GM21825 (cell line): ENCODE measurements at regions not wholly inside any gene's neighbourhood (a gene's known extent, or its start where the extent isn't known, plus 50 kb on each side); places are given as distances from the start of the nearest gene placed in this dataset.
"Not testable (repeated sequence)": the region's sequence is repeated elsewhere in the genome, so short reads cannot be mapped to it uniquely, and the experiment has no call there.

Source experiments
- ATAC-seq: cut with Tn5 transposase; IDR thresholded peaks from one replicate; pipeline ENCODE4 v1.9.1; 2021; ENCODE audit warnings: mild to moderate bottlenecking, moderate library complexity; ENCODE audit not compliant: unreplicated experiment

DNA sequence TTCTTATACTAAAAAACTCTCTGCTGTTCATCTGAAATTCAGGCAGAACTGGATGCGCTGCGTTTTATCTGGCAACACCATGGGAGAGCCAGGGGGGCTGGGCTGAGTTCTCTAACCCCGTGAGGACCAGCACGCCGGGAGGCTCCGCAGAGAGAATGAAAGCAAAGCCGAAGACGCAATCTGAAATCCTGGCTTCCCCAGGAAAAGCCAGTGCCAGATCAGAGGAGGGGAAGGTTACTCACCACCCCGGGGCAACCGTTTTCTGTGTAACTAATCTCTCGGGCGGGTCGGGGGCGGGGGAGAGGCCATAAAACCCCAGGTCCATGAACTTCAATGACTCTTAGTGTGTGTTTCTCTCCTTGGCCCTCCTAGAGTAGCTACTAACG lies 99.4 kb downstream of the SHANK2 start:
- ATAC-seq, result no peak

DNA sequence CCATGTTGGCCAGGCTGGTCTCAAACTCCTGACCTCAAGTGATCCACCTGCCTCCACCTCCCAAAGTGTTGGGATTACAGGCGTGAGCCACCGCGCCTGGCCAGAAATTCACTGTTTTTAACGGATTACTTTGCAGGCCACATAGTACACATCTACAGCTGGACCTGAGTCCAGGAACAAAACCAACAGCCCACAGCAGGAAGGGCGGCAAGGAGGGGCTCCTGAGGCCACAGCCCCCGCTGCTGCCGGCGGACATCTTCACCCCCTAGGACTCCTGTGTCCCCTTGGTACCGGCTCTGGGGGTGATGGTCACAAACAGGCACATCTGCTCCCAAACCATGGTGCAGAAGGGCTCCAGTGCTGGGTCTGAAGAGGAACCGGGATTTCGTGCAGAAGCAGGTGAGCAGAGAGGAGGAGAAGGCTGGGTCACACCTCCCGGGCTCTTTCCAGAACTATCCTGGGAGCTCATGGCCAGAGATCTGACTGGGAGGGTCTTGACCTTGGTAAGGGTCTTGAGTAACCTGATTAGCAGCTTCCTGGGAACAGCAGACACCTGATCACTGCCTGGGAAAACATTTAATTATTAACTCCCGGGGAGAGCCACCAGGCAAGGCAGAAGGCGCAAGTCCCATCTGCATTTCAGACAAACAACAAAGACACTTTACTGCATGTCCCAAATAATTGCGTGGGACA lies 99.9 kb downstream of the SHANK2 start:
- not testable (repeated sequence) for ATAC-seq

DNA sequence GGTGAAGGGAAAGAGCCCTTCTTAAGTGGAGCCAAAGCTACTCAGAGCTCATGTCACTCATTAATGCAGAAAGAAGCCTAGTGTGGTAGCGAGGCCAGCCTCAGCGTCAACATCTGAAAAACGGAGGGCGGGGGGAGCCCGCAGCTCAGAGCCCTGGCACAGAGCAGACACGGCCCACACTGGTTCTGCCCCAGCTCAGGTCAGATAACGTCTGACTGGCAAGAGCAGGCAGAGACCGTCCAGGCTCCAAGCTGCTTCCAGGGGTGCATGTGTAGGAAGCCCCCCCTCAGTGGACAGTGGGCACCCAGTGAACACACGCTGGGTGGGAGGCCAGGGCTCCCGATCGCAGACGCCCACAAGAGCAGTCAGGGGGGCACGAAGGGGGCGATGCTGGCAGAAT lies 100.8 kb downstream of the SHANK2 start:
- ATAC-seq, result no peak

DNA sequence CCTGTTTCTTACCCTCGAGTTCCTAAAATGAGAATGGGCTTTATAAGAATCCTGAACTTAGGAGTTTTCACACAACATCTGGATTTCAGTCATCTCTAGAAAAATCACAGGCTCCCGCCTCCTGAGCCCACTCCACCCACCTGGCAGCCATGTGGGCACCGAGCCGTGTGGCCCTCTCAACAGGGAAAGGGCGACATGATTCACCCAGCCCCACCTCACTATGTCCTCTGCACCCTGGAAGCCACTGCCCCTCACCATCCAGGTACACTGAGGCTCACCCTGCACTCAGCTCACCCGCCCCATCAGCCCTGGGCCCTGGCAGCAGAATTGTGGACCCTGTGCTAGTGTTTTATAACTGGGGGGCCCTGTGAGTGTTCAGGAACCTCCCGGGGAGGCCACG lies 101.5 kb downstream of the SHANK2 start:
- no peak for ATAC-seq

DNA sequence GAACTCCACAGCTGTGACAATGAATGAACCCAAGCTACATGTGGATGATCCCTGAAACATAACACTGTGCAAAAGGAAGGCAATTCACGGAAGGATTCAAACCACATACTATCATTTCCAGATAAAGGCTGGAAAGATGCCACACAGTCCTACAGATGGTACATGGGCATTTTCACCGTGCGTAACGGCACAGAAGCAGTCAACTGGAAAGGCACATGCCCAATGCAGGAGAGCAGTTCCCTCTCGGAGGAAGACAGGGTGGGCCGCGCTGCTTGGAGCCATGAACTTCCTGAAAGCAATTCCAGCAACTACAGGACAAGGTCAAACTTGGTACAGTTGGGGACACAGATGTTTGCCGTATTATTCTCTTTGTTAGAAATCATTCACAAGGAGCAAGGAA lies 103.7 kb downstream of the SHANK2 start:
- no peak for ATAC-seq

DNA sequence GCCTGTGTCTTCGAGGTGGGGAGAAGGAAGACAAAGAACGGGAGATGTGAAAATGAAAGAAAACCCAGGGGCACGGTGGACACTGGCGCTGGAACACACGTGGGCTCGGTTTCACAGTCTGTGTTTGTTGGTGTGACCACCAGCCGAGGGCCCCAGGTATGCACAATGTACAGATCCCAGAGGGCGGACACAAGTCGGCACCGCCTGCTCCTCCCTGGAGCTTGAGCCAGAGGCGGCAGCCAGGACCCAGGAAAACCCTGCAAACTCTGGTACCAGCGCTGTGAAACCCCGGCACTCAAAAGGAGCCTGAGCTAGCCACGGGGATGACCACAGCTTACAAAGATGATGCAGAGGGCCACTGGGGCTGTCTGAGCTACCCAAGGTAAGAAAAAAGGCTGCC lies 105.0 kb downstream of the SHANK2 start:
- ATAC-seq, result no peak

DNA sequence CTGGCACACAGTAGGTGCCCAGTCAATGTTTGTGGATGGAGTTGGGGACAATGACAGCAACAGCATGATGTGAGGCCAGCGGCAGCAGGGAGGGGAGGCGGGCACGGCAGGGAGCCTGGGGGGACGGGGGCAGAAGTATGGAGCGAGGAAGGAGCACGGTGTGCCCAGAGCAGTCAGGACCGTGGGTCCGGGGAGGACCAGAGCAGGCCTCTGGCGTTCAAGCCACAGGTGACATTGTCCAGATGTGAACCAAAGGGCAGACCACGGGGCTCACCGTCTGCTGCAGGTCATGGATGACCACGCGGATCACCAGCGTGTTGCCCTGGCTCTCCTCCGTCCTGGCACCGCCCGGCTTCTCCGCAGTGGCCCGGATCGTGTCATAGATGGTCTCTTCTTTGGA lies 105.5 kb downstream of the SHANK2 start:
- ATAC-seq, result no peak

DNA sequence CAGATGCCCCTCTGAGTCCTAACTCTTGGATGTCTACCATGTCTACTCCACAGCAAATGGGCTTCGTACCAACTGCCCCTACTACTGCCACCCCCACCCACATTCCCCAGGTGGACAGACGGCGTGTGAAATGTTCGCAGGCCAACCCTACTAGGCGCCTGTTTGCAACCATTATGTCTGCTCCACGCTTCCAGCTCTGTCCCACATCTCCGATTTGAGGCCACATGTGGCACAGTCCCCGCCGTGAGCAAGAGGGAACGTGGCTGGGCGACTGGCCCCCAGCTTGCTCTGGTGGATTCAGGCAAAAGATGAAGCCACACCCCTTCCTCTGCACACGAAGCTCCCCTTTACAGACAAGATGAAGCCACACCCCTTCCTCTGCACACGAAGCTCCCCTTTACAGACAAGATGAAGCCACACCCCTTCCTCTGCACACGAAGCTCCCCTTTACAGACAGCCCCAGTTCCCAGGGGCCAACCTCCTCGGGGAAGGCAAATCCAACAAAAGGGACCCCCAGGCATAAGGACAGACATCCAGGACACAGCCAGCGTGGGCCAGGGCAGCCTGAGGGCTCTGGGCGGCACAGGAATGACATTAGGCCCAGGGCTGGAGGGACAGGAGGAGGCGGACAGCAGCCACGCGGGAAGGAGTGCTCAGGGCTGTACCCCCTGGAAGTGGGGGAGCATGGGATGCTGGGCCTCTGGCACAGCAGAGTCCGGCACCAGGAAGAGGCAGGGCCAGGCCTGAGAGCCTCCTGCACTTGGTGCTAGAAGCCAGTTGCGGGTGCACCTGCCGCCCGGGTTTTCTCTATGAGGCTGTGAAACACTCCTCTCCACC lies 106.2 kb downstream of the SHANK2 start:
- no peak for ATAC-seq

DNA sequence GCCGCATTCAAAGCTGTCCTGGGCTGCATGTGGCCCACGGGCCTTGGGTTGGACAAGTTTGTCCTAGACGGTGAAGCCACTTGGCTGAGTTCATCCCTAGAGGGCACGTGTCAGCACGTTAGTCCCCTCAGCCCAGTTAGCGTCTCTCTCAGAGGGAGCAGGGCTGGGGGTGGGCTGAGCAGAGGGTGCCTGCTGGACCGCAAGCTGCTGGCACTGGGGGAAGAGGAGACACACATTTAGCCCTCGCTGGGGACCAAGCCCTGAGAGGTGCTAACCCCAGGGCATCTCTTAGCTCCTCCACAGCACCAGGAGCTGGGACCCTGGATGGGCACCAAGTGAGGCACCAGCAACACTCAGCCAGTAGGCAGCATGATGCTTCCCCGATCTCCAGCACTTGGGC lies 107.0 kb downstream of the SHANK2 start:
- no peak for ATAC-seq

DNA sequence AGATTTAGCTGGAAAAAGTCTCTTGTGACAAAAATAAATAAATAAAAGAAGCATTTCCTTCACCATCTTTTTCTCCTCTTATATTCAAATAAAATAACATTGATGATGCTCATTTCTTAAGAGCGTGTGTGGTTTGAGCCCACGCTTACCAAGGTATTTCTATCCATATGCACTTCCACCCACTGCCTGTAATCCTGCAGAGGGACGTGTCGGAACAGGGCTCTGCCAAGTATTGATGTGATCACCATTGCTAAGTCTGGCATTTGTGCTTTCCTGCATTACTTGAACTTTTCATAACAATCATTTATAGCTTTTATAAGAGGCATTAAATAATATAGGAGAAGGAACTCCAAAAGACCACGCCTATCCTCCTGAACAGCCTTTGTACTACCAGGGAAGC lies 107.6 kb downstream of the SHANK2 start:
- ATAC-seq, result no peak

DNA sequence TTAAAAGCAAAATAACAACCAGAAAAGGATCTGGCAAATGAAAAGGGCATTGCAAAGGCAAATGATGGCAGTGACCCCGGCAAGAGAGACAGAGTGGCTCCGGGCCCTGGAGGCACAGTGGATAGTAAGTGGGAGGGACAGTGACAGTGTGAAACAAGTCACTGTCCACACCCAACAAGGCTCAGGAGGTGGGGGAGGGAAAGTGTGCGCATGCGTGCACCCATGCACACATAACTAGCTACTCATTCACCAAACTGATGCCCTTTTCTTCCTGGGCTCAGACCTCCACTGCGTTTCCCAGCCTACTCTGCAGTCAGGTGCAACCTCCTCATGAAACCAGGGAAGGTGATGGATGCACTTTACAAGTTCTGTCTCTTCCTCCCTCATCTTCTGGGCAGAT lies 108.4 kb downstream of the SHANK2 start:
- ATAC-seq, result no peak

DNA sequence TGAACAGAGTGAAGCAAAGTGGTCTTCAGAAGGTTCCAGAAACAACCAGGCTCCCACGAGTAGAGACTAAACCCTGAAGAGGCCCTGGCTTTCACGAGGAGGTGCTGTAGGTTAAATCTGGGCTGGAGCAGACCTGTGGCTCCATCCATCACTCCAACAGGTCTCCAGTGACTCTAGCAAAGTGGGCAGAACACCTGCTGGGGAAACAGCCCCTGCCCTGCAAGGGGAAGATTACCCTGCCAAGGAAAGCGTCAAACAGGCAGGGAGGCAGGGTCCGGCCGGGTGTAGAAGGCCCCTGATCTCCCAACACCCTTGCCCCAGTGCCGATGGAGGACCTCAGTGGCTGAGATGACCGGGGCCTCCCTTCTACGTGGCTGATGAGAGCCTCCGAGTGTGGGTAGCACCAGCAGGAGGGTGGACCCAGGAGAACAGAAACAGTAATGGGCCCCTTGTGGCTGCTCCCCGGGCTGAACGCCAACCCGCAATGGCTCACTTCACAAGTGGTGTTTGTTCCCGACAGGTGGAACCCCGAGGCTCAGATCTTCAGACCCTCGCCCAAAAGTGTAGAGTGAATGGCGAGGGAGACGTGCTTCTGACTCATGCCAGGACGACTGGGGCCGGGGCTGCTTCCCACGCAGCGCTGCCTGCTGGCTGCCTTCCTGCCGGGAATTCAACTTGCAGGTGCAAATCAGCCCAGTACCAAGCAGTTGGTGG lies 112.0 kb downstream of the SHANK2 start:
- ATAC-seq, result no peak

DNA sequence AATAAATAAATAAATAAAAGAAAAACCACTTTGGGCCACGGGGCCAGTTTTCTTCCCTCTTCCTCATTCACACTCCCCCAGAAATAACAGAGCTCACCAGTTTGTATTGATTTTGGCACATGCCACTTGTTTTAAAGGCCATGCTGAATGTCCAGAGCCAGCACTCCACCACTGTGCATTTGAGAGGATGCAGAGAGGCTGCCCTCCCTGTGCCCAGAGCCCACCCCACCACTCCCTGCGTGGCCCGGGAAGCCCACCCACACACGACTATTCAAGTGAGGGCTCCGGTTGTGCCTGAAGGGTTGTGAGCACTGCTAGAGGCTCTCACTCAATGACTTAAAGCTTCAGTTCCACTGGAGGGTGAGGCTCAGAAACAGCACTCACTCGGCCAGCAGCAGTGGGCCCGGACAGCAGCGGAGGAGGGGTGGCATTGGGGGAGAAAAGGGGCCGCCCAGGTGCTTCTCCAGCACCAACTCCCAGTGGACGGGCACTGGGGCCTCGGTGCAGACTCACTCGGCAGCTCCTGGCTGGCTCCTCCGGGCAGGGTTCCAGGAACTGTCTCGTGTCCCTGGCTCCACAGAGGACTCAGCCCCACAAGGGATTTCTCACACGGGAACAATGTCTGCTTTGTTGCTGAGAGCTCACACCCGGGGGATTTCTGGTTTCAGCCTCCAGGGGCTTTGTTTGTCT lies 112.7 kb downstream of the SHANK2 start:
- no peak for ATAC-seq

DNA sequence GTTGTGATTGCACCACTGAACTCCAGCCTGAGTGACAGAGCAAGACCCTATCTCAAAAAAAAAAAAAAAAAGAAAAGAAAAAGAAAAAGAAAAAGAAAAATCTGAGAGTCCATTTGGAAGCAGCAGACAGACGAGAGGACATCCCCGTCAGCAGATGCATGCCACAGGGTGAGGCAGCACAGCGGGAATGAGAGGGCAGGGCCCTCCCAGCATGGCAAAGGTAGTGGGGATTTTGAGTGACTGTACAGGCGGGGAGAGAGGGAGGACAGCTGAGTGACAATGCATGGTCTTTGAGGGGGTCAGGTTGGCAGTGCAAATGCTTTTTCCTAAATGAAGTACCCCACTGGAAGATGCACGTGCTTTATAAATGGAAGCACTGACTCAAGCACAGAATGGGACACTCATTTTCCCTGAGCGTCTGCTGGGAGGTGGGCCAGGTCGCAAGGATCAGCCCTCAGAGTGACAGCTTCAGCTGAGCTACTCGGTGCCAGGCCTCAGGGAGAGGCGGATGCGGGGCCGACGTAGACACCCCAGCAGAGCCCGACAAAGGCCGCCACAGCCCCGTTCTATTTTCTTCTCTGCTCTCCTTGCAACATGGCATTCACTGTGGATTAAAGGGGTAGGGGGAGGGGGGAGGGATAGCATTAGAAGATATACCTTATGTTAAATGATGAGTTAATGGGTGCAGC lies 113.5 kb downstream of the SHANK2 start:
- ATAC-seq, result no peak

DNA sequence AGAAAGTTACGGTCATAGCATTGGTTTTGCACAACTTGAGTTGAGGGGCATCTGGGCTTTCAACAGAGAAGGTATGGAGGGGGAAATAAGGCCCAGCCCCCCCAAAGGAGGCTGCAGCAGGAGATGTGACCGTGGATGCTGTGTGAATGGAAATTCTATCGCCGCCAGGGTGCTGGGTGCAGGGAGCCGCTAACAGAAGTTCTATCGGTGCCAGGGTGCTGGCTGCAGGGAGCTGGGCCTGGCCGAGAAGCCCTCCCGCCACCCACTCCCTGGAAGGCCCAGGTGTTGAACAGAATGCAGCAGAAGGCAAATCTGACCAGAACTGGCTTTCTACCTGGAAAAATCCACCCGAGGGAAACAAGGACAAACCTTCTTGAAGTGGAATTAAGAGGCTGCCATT lies 115.0 kb downstream of the SHANK2 start:
- ATAC-seq, result no peak

DNA sequence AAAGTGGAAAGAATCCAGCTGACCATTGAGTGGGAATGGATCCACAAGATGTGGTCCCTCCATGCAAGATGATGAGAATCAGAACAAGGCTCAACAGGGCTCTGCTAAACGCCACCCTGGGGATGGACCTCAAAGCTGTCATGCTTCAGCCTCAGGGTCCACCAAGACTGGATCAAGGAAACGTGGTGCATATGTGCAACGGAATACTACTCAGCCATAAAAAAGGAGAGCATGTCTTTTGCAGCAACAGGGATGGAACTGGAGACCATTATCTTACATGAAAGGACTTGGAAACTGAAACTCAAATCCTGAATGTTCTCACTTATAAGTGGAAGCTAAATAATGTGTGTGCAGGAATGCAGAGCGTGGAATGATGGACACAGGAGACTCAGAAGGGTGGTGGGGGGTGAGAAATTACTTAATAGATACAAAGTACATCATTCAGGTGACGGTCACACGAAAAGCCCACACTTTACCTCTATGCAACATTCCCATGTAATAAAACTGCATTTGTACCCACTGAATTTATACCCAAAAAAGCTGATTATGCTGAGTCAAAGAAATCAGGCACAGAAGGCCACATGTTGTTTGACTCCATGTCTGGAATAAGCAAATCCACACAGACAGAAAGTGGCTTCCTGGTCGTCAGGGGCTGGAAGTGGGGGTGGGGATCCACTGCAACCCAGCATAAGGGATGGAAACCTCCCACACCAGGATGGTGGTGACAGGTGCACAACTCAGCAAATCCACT lies 116.1 kb downstream of the SHANK2 start:
- no peak for ATAC-seq

DNA sequence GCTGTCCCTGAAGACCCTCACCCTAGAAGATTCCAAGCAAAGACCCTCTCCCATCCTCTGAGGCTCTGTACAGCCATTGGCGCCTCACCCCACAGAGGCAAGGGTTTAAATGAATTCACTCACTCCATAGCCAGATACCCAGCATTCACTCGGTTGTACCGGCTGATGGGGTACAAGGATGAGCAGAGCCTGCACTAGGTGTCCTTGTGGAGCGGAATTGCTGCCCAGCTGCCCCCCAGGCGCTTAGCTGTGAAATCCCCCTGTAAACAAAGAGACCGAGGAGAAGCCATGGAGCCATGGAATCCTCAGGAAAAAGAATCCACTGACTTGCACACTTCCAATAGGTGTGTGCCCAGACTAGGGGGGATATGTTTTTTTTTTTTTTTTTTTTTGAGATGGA lies 117.3 kb downstream of the SHANK2 start:
- no peak for ATAC-seq

DNA sequence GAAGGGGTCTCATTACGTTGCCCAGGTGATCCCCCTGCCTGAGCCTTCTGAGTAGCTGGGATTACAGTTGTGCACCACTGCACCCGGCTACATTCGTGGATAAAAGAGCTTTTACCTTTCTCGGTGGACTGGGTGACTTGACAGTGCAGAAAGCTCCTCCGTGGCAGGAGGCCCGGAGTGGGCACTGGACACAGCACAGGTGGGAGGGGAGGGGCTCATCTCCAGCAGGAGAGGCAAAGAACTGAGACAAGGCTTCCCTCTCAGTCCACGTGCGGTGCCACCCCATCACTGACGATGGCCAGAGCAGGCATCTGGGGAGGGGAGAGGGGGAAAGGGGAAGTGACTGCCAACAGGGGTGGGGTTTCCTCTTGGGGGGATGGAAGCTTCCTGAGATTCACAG lies 118.4 kb downstream of the SHANK2 start:
- no peak for ATAC-seq

DNA sequence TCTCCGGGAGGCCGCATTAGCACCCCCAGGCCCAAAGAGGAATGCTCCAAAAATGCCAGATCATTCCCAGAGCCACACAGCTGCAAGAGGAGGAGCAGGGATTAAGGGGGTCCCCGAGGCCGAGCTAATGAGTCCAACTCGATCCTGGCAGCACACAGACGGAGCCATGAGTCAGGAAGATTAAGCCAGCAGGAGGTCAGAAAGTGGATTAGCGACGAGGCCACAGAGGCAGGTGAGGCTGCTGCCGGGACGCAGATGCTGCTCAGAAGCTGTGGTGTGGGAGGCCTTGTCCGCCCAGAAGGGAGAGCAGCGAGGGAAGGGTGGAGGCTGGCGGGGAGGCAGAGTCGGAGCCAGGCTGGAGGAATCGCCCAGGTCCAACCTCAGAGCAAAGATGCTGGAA lies 120.5 kb downstream of the SHANK2 start:
- ATAC-seq, result no peak

DNA sequence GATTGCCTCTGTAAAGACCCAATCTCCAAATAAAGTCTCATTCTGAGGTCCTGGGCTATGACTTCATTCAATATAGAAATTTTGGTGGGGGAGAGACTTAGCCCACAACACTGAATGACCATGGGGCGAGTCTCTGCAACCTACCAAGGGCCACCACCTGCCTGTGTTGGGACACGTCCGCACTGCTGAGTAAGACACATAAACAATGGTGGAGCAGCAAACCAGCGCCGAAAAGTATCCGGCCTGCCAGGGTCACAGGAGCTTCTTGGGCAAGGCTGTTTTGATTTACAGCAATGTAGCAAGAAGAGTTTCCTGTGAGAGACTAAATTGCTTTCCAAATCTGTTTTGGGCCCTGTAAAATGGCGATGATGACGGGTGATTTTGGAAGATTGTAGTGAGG lies 122.3 kb downstream of the SHANK2 start:
- no peak for ATAC-seq
